C1 segment of cervical spinal cord (tissue), 14 donors: ENCODE measurements at regions not wholly inside any gene's neighbourhood (a gene's known extent, or its start where the extent isn't known, plus 50 kb on each side); places are given as distances from the start of the nearest gene placed in this dataset.
"Not testable (repeated sequence)": the region's sequence is repeated elsewhere in the genome, so short reads cannot be mapped to it uniquely, and the experiment has no call there.

Experiments used
- DNase-seq, 14 donors: peaks; one replicate each; lab custom pipeline; 2025; lab: John Stamatoyannopoulos, UW

DNA sequence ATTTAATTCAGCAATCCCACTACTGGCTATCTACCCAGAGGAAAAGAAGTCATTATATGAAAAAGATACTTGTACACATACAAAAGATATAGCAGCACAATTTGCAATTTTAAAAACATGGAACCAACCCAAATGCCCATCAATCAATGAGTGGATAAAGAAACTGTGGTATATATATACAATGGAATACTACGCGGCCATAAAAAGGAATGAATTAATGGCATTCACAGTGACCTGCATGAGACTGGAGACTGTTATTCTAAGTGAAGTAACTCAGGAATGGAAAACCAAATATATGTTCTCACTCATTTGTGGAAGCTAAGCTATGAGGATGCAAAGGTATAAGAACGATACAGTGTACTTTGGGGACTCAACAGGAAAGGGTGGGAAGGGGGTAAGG, 102.8 kb upstream of the KCNMA1 start:
- not testable (repeated sequence) for DNase-seq

DNA sequence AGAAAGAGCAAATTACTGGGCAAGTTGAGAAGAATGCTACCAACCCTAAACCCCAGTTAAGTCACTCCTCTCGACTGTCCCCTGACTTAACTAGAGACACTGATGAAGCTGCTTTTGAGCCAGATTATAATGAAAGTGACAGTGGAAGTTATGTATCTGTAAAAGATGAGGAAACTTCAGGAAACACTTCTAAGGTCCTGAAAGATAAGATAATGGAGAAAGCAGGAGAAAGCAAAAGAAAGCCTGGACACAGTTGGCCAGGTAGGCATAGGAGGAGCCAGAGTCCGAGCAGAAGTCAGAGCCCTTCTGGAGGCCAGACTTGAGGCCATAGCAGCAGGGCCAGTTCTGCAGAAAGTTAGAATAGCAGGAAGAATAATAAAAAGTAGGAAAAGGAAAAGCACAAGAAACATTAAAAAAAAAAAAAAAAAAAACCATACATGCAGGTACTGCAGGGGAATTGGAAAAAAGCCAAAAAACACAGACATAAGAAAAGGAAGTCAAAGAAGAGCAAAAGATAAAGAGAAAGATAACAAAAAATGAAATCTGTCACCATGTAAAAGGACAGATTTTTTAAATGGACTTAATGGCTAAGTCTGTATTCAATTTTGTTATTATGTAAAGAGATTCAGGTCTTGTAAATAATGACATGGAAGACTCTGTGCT, 101.0 kb upstream of the KCNMA1 start:
- no peak for DNase-seq

DNA sequence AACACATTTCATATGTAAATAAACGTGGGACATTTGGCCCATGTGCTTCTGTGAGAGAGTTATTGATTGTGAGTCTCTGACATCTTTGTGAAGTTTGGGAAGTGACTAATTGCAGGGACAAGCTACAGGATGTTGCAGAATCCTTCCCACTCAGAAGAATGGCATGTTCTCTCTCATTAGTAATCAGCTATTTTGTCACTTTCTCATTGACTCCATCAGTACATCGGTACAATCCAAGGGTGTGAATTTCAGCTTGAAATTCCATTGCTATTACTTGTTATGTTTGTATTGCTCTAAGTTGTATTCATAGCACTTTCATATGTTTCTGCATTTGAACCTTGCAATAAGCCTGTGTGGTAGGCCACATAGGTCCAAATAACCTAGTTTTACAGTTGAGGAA, 100.0 kb upstream of the KCNMA1 start:
- DNase-seq = no peak

DNA sequence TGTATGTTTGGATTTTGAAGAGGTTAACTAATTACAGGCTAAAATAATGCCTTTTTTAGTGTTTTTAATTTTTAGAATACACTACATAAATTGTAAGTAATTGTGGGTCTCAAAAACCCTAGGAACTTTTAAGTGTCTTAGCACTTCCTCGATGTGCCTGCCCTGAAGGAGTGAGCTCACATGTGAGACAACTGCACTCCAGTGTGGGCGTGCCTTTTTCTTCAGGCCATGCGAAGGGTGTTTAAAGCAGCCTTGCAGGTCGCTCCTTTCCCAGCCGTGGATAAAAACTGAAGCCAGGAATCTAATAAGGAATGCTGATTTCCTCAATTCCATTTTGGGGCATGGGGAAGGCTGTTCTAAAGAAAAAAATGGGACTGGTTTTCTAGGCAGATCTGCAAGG, 97.5 kb upstream of the KCNMA1 start:
- DNase-seq = not testable (repeated sequence)

DNA sequence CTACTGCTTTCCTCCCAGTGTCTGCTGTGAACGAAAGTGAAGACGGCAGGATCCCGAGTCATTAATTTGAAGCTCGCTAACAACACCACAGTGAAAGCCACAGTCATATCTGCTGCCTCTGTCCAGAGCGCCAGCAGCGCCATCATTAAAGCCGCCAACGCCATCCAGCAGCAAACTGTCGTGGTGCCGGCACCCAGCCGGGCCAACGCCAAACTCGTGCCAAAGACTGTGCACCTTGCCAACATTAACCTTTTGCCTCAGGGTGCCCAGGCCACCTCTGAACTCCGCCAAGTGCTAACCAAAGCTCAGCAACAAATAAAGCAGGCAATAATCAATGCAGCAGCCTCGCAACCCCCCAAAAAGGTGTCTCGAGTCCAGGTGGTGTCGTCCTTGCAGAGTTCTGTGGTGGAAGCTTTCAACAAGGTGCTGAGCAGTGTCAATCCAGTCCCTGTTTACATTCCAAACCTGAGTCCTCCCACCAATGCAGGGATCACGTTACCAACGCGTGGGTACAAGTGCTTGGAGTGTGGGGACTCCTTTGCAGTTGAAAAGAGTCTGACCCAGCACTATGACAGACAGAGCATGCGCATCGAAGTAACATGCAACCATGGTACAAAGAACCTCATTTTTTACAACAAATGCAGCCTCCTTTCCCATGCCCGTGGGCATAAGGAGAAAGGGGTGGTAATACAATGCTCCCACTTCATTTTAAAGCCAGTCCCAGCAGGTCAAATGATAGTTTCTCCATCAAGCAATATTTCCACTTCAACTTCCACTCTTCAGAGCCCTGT, 94.8 kb upstream of the KCNMA1 start:
- no peak for DNase-seq

DNA sequence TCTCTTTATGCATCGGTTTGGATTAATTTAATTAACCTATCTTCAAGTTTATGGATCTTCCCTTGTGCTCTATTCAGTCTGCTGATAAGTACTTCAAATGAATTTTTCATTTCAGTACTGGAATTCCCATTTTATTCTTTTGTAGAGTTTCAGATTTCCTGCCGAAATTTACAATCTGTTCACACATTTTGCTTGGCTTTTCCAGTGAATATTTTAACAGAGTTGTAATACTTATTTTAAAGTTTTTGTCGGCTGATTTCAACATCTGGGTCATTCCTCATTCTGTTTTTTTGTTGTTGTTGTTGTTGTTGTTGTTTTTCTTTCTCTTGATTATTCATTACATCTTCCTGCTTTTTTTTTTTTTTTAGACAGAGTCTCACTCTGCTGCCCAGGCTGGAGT, 89.9 kb upstream of the KCNMA1 start:
- DNase-seq = no peak

DNA sequence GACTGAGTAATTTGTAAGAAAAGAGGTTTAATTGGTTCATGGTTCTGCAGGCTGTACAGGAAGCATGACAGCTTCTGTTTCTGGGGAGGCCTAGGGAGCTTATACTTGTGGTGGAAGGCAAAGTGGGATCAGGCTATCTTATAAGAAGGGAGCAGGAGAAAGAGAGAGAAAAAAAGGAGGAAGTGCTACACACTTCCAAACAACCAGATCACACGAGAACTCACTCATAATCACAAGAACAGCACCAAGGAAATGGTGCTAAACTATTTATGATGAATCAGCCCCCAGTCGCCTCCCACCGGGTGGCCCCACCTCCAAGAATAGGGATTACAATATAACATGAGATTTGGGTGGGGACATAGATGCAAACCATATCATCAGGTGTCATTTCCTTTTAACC, 89.1 kb upstream of the KCNMA1 start:
- no peak for DNase-seq

DNA sequence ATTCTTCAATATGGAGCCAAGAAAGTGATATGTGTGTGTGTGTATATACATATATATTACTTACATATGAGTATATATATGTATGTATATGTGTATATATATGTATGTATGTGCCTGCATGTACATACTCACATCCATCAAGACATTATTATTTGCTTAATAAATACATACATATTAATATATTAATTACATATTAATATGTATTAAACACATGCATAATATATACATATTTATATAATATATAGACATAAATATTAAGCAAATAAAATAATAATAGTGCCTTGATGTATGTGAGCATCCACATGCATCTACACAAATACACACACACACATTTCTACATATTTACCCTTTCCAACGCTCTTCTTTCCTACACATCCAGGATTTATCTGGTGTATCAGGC, 88.7 kb upstream of the KCNMA1 start:
- no peak for DNase-seq

DNA sequence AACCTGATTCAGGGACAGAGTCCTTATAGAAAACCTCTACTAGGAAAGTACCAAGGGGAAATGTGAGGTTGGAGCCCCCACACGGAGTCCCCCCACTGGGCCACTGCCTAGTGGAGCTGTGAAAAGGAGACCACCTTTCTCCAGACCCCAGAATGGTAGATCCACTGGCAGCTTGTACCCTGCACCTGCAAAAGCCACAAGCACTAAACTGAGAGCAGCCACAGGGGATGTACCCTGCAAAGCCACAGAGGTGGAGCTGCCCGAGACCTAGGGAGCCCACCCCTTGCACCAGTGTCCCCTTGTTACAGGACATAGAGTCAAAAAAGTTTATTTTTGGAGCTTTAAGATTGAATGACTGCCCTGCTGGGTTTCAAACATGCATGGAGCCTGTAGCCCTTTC, 87.2 kb upstream of the KCNMA1 start:
- DNase-seq = no peak

DNA sequence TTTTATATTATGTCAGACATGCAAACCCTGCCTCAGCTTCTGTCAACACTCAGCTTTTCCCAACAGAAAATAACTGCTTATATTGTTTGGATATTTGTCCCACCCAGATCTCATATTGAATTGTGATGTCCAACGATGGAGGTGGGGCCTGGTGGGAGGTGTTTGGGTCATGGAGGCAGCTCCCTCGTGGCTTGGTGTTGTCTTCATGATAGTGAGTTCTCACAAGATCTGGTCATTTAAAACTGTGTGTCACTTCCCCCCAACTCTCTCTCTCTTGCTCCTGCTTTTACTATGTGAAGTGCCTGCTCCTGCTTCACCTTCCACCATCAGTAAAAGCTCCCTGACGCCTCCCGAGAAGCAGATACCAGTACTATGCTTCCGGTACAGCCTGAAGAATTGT, 85.8 kb upstream of the KCNMA1 start:
- no peak for DNase-seq

DNA sequence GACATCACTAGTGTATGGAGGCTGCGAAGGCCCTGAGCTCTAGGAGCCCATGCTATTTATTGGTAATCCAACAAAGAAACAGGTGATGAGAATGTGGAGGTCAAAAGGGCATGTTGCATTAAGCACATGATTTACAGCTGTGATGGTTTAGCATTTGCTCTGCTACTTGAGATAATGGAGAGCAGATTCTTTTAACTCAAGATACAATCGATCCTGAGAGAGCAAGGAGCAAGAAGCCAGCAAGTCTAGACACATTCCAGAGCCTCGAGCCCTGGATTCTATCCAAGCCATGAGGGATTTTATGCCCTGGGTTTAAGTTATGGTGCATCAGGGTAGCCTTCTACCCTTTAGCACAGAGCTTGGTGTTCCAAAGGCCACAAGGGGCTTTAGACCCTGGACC, 85.3 kb upstream of the KCNMA1 start:
- not testable (repeated sequence) for DNase-seq

DNA sequence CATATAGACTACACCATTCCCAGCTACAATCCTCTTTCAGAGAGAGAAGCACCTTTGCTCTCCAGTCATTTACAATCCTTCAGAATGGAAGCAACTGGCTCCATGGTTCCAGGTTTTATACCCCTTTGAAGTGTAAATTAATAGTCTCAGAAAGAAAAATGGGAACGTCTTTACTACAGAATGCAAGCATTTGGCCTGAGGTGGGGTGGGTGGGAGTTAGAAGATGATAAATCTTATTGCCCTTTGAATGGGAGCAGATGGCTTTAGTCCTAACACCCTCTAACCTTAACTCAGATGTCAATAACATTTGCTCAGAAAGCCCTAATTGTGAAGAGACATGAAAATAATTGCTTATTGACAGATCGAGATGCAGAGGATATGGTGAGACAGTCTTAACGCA, 84.2 kb upstream of the KCNMA1 start:
- no peak for DNase-seq

DNA sequence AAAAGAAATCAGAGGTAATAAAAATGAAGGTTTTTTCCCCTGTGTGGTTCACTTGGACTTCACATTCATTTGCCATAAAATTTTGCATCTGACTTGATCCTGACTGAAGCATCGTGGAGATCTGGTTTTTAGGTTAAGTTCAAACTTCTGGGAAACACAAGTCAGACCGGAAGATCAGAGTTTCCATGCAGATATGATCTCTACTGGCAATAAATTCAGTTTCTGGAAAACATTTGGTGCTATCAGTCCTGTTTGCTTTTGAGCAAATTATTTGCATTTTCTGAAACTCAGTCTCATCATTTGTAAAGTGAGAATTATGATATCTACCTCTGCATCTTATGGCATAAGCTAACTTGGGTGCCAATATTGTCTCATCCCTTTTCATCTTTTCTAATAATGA, 81.3 kb upstream of the KCNMA1 start:
- no peak for DNase-seq

DNA sequence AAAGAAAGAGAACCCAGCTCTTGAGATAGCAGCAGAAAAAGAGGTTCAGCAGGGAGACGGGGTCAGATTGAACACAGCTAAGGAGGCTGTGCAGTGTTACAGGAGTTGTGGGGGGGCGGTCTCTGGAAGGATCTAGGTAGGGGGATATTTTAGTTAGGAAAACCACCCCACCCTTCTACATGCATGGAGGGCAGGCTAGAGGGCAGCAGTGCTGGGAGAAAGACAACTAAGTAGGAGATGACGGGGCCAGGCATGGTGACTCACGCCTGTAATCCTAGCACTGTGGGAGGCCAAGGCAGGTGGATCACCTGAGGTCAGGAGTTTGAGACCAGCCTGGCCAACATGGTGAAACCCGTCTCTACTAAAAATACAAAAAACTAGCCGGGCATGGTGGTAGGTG, 80.7 kb upstream of the KCNMA1 start:
- not testable (repeated sequence) for DNase-seq

DNA sequence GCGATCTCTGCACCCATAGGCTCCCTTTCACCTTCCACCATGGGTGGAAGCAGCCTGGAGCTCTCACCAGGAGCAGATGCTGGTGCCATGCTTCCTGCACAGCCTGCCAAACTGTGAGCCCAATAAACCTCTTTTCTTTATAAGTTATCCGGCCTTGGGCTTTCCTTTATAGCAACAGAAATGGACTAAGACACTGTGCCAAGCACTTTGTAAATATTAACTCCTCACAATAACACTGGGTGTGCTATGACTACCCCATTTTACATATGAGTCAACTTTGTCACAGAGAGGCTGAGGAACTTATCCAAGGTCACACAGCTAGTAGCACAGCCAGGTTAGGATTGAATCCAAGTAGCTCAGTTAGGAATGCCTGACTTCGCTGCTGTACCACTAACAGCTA, 79.7 kb upstream of the KCNMA1 start:
- DNase-seq = no peak

DNA sequence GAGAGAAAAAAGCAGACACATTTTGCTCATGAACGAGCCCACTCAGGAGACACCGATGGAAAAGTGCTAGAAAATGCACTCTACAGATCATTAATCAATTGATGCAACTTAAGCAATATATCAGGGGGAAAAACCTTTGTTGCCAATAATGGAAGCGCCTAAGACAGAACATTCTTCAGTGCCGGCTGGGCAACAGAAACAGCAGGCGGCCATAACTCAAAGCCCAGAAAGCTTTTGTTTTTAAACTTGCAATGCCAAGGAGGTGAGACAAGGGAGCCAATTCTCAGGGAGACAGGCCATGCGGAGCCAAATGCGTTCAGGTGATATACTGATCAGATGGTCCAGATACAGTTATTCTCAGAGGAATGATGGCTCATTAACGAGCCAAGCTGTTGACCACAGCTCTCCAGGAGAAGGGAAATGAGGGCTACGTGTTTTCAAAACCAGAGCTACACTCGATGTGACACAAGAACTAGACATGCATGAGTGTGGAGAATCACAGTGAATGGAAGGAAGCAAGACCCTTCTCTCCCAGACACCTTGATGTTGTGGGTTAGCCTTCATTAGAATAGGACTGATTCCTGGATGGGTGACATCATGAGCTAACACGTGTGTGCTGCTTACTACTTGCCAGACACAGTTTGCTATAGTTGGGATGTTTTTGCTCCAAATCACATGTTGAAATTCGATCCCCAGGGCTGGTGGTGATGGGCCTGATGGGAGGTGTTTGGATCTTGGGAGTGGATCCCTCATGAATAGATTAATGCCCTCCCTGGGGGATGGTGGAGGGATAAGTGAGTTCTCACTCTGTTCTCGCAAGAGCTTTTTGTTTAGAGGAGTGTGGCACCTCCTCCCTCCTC, 79.1 kb upstream of the KCNMA1 start:
- DNase-seq = no peak

DNA sequence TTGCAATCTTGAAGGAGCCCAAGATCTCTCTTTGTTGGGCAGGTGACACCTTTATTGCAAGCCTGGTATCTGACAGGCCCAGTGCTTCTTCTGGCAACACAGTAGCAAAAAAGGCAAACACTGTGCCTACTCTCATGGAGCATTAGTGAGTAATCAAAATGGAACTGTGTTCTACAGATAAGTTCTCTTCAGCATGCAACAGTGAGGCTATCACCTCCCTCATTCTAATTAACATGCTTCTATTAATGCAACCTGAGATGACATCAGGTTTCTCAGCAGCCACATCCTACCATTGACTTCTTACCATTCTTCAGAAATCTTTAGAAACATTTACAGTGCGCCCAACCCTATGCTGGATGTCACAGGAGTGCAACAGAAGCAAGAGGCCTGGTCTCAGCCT, 77.9 kb upstream of the KCNMA1 start:
- no peak for DNase-seq

DNA sequence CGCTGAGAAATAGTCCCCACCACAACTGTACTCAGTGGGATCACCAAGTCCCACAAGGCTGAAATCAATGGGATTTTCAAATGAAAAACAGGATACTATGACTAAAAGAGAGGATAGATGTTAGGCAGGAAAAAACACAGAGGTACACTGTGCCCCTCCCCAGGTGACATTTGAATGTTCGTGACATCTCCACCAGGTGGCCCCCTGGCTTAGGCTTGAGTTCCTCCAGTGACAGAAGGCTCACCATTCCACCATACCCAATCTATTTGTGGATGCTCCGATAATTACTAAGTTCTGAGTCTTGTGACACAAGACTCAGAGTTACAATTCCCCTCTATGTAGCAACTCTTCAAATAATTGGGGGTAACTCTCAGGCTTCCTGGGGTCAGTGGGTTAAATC, 77.5 kb upstream of the KCNMA1 start:
- no peak for DNase-seq

DNA sequence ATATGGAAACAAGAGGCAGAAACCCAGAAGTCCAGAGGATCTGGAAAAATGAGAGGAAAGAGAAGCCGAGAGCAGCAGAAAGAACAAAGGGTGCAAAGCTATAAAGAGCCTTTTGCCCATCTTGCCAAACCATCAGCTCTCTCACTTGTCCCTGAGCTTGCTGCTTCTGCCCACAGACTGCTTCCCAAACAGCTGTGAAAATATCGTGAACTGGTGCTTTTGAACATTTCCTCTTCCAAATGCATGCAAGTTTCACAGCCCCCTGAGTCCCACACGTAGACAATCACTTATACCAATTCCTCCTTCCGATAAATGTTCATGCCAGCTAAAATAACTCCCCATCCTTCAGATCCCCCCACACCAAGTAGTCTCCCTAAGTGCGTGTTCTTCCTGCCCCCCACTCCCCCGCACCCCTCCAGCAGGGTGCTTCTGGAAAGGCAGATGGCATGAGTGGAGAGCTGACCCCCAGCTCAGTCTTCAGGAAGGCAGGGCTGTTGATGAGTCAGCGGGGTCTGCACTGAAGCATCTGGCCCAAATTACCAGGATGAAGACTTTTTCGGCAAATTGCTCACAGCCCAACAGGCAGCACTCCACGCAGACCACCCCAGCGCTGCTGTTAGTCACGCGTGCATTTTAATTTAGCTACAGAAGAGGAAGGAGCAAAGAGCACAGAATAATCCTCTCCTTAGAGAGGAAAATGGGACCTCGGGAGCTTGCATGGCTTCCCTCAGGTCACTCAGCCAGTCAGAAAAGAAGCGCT, 76.1 kb upstream of the KCNMA1 start:
- no peak for DNase-seq

DNA sequence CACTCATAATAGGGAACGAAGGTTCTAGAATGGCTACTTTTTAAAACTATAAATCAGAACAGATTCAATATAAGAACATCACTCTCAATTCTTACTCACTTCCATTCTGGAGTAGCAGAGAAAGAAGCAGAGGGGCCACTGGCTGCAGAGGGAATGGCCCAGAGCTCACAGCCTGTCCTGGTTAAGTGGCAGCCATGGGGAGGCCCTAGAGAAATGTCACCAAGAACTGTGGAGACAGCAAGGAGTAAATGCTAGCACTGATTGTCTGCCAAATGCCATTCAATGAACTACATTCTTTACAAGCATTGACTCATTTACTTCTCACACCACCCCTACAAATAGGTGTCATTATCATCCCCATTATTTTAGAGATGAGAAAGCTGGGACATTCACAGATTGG, 74.6 kb upstream of the KCNMA1 start:
- no peak for DNase-seq

DNA sequence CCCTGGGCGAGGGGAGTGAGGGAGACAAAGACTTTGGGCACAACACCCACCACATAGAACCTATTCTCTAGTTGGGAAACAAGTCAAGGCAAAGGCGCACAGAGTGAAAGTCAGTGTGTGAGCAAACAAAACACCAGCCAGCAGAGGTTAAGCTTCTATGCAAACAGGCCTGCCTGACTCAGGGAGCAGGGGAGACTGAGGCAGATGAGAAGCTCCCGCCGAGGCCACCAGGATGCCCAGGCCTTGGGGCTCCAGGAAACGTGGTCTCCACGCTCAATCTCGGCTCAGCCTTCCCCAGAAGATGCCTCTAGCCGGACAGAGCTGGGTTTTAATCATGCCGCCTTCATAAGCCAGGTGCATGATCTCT, 74.1 kb upstream of the KCNMA1 start:
- no peak for DNase-seq
